ENCODE measurements at regions not wholly inside any gene's neighbourhood (a gene's known extent, or its start where the extent isn't known, plus 50 kb on each side); places are given as distances from the start of the nearest gene placed in this dataset.

GRCh38 chr21:39056636-39057035 lies 126.6 kb downstream of the PSMG1 start:
- H3K9me3 ChIP-seq (ENCODE audit: control insufficient read depth in 4 of 4, insufficient read depth in 3 of 4, low read length in 3 of 4), result no peaks in the 10 kb centered on the region
- no peak overlapping the region for H3K9ac ChIP-seq (ENCODE audit: insufficient read depth in 1 of 2, low read length in 2 of 2)
- H3K4me3 ChIP-seq, result no peak overlapping the region
- no peak for TF ChIP-seq CTCF (IDR thresholded peaks at IDR 0.05; ENCODE audit: control extremely low read depth, extremely low read depth)
- 65 to 70% methylated on average over 2 of the region's 2 CpGs for WGBS, 2 donors
- H3K27ac ChIP-seq (ENCODE audit: low read depth in 1 of 2, low read length in 1 of 2), result no peak overlapping the region
- DNase-seq, result peak in 2 of 3 donors; percentile 73 to 76
- H3K4me1 ChIP-seq (ENCODE audit: control insufficient read depth in 5 of 5, insufficient read depth in 5 of 5, low read length in 5 of 5), result peaks cover 0 to 34% (median 14%) of the 10 kb centered on the region in 5 donors
- no peak for ATAC-seq (ENCODE audit: insufficient read depth, low FRiP score)
- H3K27me3 ChIP-seq (ENCODE audit: control insufficient read depth in 3 of 3, insufficient read depth in 3 of 3, low read length in 2 of 3), result no peaks in the 10 kb centered on the region
- H3K36me3 ChIP-seq (ENCODE audit: control insufficient read depth in 4 of 4, insufficient read depth in 4 of 4, low read length in 4 of 4), result no peaks in the 10 kb centered on the region

GRCh38 chr21:39055167-39055767 lies 128.0 kb downstream of the PSMG1 start:
- H3K27ac ChIP-seq (ENCODE audit: low read depth in 1 of 2, low read length in 1 of 2), result peak overlapping the region in 1 of 2 donors; percentile 72
- ATAC-seq (ENCODE audit: insufficient read depth, low FRiP score) (peak; percentile 19), DNase-seq (peak; percentile 47 to 86 (median 84))
- peaks cover 9 to 34% (median 14%) of the 10 kb centered on the region in 5 donors for H3K4me1 ChIP-seq (ENCODE audit: control insufficient read depth in 5 of 5, insufficient read depth in 5 of 5, low read length in 5 of 5)
- H3K27me3 ChIP-seq (ENCODE audit: control insufficient read depth in 3 of 3, insufficient read depth in 3 of 3, low read length in 2 of 3), result no peaks in the 10 kb centered on the region
- 52 to 61% methylated on average over 6 of the region's 6 CpGs for WGBS, 2 donors
- no peaks in the 10 kb centered on the region for H3K36me3 ChIP-seq (ENCODE audit: control insufficient read depth in 4 of 4, insufficient read depth in 4 of 4, low read length in 4 of 4)
- H3K9ac ChIP-seq (ENCODE audit: insufficient read depth in 1 of 2, low read length in 2 of 2), result no peak overlapping the region
- H3K4me3 ChIP-seq, result no peak overlapping the region
- H3K9me3 ChIP-seq (ENCODE audit: control insufficient read depth in 4 of 4, insufficient read depth in 3 of 4, low read length in 3 of 4), result no peaks in the 10 kb centered on the region
- no peak for TF ChIP-seq CTCF (IDR thresholded peaks at IDR 0.05; ENCODE audit: control extremely low read depth, extremely low read depth)

GRCh38 chr21:39054066-39054465 lies 129.2 kb downstream of the PSMG1 start:
- 93 to 96% methylated on average over 4 of the region's 4 CpGs for WGBS, 2 donors
- H3K27ac ChIP-seq (ENCODE audit: low read depth in 1 of 2, low read length in 1 of 2), result peak overlapping the region in 1 of 2 donors; percentile 55

More at GRCh38 chr21:39054066-39054465, 129.2 kb downstream of the PSMG1 start:
- H3K9ac ChIP-seq (ENCODE audit: insufficient read depth in 1 of 2, low read length in 2 of 2), result no peak overlapping the region
- no peak overlapping the region for H3K4me3 ChIP-seq
- H3K9me3 ChIP-seq (ENCODE audit: control insufficient read depth in 4 of 4, insufficient read depth in 3 of 4, low read length in 3 of 4), result no peaks in the 10 kb centered on the region
- no peaks in the 10 kb centered on the region for H3K36me3 ChIP-seq (ENCODE audit: control insufficient read depth in 4 of 4, insufficient read depth in 4 of 4, low read length in 4 of 4)
- TF ChIP-seq CTCF (IDR thresholded peaks at IDR 0.05; ENCODE audit: control extremely low read depth, extremely low read depth), result no peak
- no peak for ATAC-seq (ENCODE audit: insufficient read depth, low FRiP score)
- peaks cover 9 to 30% (median 14%) of the 10 kb centered on the region in 5 donors for H3K4me1 ChIP-seq (ENCODE audit: control insufficient read depth in 5 of 5, insufficient read depth in 5 of 5, low read length in 5 of 5)
- no peaks in the 10 kb centered on the region for H3K27me3 ChIP-seq (ENCODE audit: control insufficient read depth in 3 of 3, insufficient read depth in 3 of 3, low read length in 2 of 3)
- no peak for DNase-seq

Measured in lung (tissue), 11 donors.